Vagina (tissue), 2 donors: ENCODE measurements at regions not wholly inside any gene's neighbourhood (a gene's known extent, or its start where the extent isn't known, plus 50 kb on each side); places are given as distances from the start of the nearest gene placed in this dataset.

ENCODE experiments used
- DNase-seq, 2 donors: peaks; one replicate each; pipeline ENCODE4 v3.0.0-alpha.2; 2017; ENCODE audit errors: extremely low spot score in 2 of 2
- H3K27ac ChIP-seq: fragments of 200-600 bp; sonication (generic); one replicate; pipeline ENCODE4 v1.5.1; 2019
- H3K27me3 ChIP-seq: fragments of 200-600 bp; sonication (generic); one replicate; pipeline ENCODE4 v1.5.1; 2019
- H3K36me3 ChIP-seq, 2 donors: fragments of 200-600 bp; sonication (generic); one replicate each; pipeline ENCODE4 v1.5.1; 2017 to 2019
- H3K4me1 ChIP-seq: fragments of 200-600 bp; sonication (generic); one replicate; pipeline ENCODE4 v1.5.1; 2019
- H3K4me3 ChIP-seq, 2 donors: fragments of 200-600 bp; sonication (generic); 1 replicate in 1 of 2; 2 replicates in 1 of 2; pipeline ENCODE4 v1.5.1; 2016 to 2019
- H3K9me3 ChIP-seq: fragments of 200-600 bp; sonication (generic); one replicate; pipeline ENCODE4 v1.5.1; 2019
- CTCF ChIP-seq, 3 experiments: fragments of 450-650 bp in 2 of 3; fragments of 200-600 bp in 1 of 3; sonication (generic) in 1 of 3; IDR thresholded peaks; one replicate each; pipeline ENCODE4 v1.5.1; 2017 to 2019; ENCODE audit warnings: antibody characterized with exemption in 3 of 3, mild to moderate bottlenecking in 2 of 3, moderate library complexity in 2 of 3
- POLR2A ChIP-seq, 2 donors: fragments of 450-650 bp; IDR thresholded peaks; one replicate each; pipeline ENCODE4 v1.6.1; 2017; ENCODE audit warnings: antibody characterized with exemption in 2 of 2, mild to moderate bottlenecking in 2 of 2, moderate library complexity in 2 of 2
- POLR2AphosphoS5 ChIP-seq, 2 donors: sonication (generic); formaldehyde crosslinking; IDR thresholded peaks; one replicate each; pipeline ENCODE4 v1.9.0; 2017; ENCODE audit warnings: antibody characterized with exemption in 2 of 2, mild to moderate bottlenecking in 2 of 2, low read depth in 1 of 2; ENCODE audit not compliant: insufficient read depth in 1 of 2
- intact Hi-C: fragments of 100-400 bp; cut with DNase I; formaldehyde crosslinking; loops from one replicate; pipeline ENCODE4 v1.15.1; 2023

GRCh38 chr6:1075880-1076279 lies 236.0 kb upstream of the FOXQ1 start:
- no peak overlapping the region for H3K27ac ChIP-seq
- TF ChIP-seq POLR2A (IDR thresholded peaks at IDR 0.05) (no peak), POLR2AphosphoS5 (IDR thresholded peaks at IDR 0.05; ENCODE audit: insufficient read depth in 1 of 2, low read depth in 1 of 2) (no peak), CTCF (IDR thresholded peaks at IDR 0.05) (no peak)
- H3K4me1 ChIP-seq = no peaks in the 10 kb centered on the region
- no peaks in the 10 kb centered on the region for H3K9me3 ChIP-seq
- no peak overlapping the region for H3K4me3 ChIP-seq
- H3K36me3 ChIP-seq = no peaks in the 10 kb centered on the region
- intact Hi-C loops = no loop called here
- H3K27me3 ChIP-seq = no peaks in the 10 kb centered on the region
- DNase-seq = no peak

- Histone ChIP-seq H3K27me3 (no peaks in the 10 kb centered on the region), H3K36me3 (no peaks in the 10 kb centered on the region), H3K4me3 (no peak overlapping the region), H3K4me1 (no peaks in the 10 kb centered on the region), H3K27ac (no peak overlapping the region), H3K9me3 (no peaks in the 10 kb centered on the region)
- TF ChIP-seq CTCF (IDR thresholded peaks at IDR 0.05) (no peak), POLR2A (IDR thresholded peaks at IDR 0.05) (no peak), POLR2AphosphoS5 (IDR thresholded peaks at IDR 0.05; ENCODE audit: insufficient read depth in 1 of 2, low read depth in 1 of 2) (no peak)
- no peak for DNase-seq
- intact Hi-C loops = no loop called here
These were observed 236.5 kb upstream of the FOXQ1 start for GRCh38 chr6:1075444-1075843.

GRCh38 chr6:1070085-1070521 lies 241.8 kb upstream of the FOXQ1 start:
- intact Hi-C loops = no loop called here
- no peaks in the 10 kb centered on the region for H3K27me3 ChIP-seq
- H3K36me3 ChIP-seq = no peaks in the 10 kb centered on the region
- no peaks in the 10 kb centered on the region for H3K4me1 ChIP-seq
- DNase-seq = no peak
- no peak overlapping the region for H3K4me3 ChIP-seq
- TF ChIP-seq POLR2AphosphoS5 (IDR thresholded peaks at IDR 0.05; ENCODE audit: insufficient read depth in 1 of 2, low read depth in 1 of 2) = no peak
- no peaks in the 10 kb centered on the region for H3K9me3 ChIP-seq
- H3K27ac ChIP-seq = no peak overlapping the region

GRCh38 chr6:1068905-1069304 lies 243.0 kb upstream of the FOXQ1 start:
- peaks cover 10% of the 10 kb centered on the region for H3K4me1 ChIP-seq
- DNase-seq = no peak

GRCh38 chr6:1068068-1068467 lies 243.8 kb upstream of the FOXQ1 start:
- H3K4me3 ChIP-seq = no peak overlapping the region
- H3K4me1 ChIP-seq = peaks cover 16% of the 10 kb centered on the region
- H3K9me3 ChIP-seq = no peaks in the 10 kb centered on the region
- TF ChIP-seq POLR2AphosphoS5 (IDR thresholded peaks at IDR 0.05; ENCODE audit: insufficient read depth in 1 of 2, low read depth in 1 of 2) (no peak), CTCF (IDR thresholded peaks at IDR 0.05) (no peak), POLR2A (IDR thresholded peaks at IDR 0.05) (no peak)
- H3K27ac ChIP-seq = no peak overlapping the region
- no peaks in the 10 kb centered on the region for H3K27me3 ChIP-seq
- DNase-seq = no peak
- intact Hi-C loops = no loop called here
- H3K36me3 ChIP-seq = no peaks in the 10 kb centered on the region

More at GRCh38 chr6:1068905-1069304, 243.0 kb upstream of the FOXQ1 start:
- TF ChIP-seq POLR2A (IDR thresholded peaks at IDR 0.05) (no peak), CTCF (IDR thresholded peaks at IDR 0.05) (no peak), POLR2AphosphoS5 (IDR thresholded peaks at IDR 0.05; ENCODE audit: insufficient read depth in 1 of 2, low read depth in 1 of 2) (no peak)
- Histone ChIP-seq H3K4me3 (no peak overlapping the region), H3K9me3 (no peaks in the 10 kb centered on the region), H3K27me3 (no peaks in the 10 kb centered on the region), H3K36me3 (no peaks in the 10 kb centered on the region), H3K27ac (no peak overlapping the region)
- intact Hi-C loops = no loop called here
